ENCODE measurements at regions not wholly inside any gene's neighbourhood (a gene's known extent, or its start where the extent isn't known, plus 50 kb on each side); places are given as distances from the start of the nearest gene placed in this dataset.
"Not testable (repeated sequence)": the region's sequence is repeated elsewhere in the genome, so short reads cannot be mapped to it uniquely, and the experiment has no call there.

GRCh38 chrY:17511984-17512383, 368.0 kb downstream of the CDY2B start:
- DNase-seq; H3K4me3 ChIP-seq; H3K9me3 ChIP-seq; H3K36me3 ChIP-seq (ENCODE audit: low read depth); ATAC-seq; H3K4me1 ChIP-seq (ENCODE audit: low read depth); intact Hi-C loops (cut with DNase I, micrococcal nuclease): not testable (repeated sequence)

DNA sequence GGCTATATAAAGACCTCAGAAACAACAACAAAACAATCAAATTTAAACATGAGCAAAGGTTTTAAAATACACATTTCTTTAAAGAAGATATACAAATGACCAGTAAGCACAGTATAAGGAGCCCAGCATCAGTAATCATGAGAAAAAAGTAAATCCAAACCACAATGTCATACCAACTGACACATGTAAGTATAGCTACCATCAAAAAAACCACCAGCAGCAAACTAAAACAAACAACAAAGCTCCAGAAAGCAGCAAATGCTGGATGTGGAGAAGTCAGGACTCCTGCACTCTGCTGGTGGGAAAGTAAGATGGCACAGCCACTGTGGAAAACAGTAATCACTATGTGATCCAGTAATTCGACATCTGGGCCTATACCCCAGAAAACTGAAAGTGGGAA, 368.5 kb downstream of the CDY2B start:
- H3K36me3 ChIP-seq (ENCODE audit: low read depth); H3K9me3 ChIP-seq; H3K4me3 ChIP-seq; DNase-seq; intact Hi-C loops (cut with DNase I, micrococcal nuclease); ATAC-seq; H3K4me1 ChIP-seq (ENCODE audit: low read depth): not testable (repeated sequence)

GRCh38 chrY:17505834-17506233, 374.2 kb downstream of the CDY2B start:
- ATAC-seq; H3K4me1 ChIP-seq (ENCODE audit: low read depth); intact Hi-C loops (cut with DNase I, micrococcal nuclease); H3K36me3 ChIP-seq (ENCODE audit: low read depth); DNase-seq; H3K9me3 ChIP-seq; H3K4me3 ChIP-seq: not testable (repeated sequence)

- H3K9me3 ChIP-seq; intact Hi-C loops (cut with DNase I, micrococcal nuclease); ATAC-seq; H3K4me1 ChIP-seq (ENCODE audit: low read depth); DNase-seq; H3K36me3 ChIP-seq (ENCODE audit: low read depth); H3K4me3 ChIP-seq: not testable (repeated sequence)
These were observed 395.3 kb downstream of the CDY2B start for GRCh38 chrY:17484763-17485162.

DNA sequence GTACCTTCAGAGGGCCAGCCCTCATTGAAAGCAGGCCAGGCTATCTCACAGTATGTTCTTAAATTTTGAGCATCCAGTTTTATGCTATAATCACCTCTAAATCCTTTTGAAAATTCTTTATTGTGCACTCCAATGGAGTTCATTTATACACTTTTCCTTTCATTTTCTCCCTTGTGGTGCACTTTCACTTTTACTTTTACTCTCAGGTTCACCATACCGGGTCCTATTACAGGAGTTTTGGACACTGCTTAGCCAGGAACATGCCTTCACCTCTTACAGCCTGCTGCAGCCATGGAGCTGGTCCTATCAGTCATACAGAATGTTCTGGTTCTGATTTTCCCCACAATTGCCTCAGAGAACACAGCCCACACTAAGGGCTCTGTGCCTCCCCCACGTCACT, 395.9 kb downstream of the CDY2B start:
- not testable (repeated sequence) for DNase-seq, ATAC-seq

DNA sequence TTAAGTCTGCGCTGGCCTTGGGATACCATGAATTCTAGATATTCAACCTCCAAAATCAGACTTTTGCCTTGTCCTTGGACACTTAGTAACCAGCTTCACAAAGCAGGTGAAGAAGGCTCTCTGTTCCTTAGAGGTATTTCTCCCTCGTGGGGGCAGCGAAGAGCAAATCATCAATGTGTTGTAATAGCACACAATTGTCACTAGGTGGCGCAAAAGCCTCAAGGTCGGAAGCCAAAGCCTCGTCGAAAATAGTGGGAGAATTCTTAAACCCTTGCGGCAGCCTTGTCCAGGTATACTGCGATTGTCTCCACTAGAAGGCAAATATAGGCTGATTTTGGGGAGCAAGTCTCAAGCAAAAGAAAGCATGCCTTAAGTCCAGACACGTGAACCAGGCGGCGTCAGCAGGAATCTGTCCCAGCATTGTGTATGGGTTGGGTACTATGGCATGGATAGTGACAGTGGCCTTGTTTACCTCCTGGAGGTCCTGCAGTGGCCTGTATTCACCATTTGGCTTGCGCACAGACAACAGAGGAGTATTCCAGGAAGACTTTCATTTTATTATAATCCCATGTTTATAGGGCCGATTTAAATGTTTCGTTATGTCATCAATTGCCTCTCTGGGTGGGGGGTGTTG, 398.5 kb downstream of the CDY2B start:
- H3K4me1 ChIP-seq (ENCODE audit: low read depth); ATAC-seq; H3K36me3 ChIP-seq (ENCODE audit: low read depth); H3K9me3 ChIP-seq; H3K4me3 ChIP-seq; intact Hi-C loops (cut with DNase I, micrococcal nuclease); DNase-seq: not testable (repeated sequence)

More for the DNA sequence above, 395.9 kb downstream of the CDY2B start:
- intact Hi-C loops (cut with DNase I, micrococcal nuclease); H3K4me1 ChIP-seq (ENCODE audit: low read depth); H3K36me3 ChIP-seq (ENCODE audit: low read depth); H3K9me3 ChIP-seq; H3K4me3 ChIP-seq: not testable (repeated sequence)

DNA sequence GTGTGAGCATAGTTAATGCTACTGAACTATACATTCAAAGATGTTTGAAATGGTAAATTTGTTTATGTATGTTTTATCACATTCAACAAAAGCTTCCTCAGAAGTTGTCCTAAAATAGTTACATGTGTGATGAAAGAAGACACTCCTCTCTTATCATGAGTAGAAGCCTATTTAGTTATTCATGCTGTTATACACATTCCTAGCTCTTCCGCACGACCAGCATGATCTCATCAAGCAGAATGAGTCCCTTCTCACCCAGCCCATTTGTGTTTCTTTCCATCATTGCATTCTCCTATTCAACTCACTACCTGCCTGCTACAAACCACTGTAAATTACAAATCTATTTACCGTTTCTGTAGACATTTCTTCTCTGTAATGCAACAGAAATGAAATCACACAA, 408.0 kb downstream of the CDY2B start:
- ATAC-seq; H3K4me3 ChIP-seq; H3K36me3 ChIP-seq (ENCODE audit: low read depth); DNase-seq; H3K4me1 ChIP-seq (ENCODE audit: low read depth); H3K9me3 ChIP-seq; intact Hi-C loops (cut with DNase I, micrococcal nuclease): not testable (repeated sequence)

GRCh38 chrY:17459753-17460152, 420.3 kb downstream of the CDY2B start:
- H3K36me3 ChIP-seq (ENCODE audit: low read depth); H3K9me3 ChIP-seq; intact Hi-C loops (cut with DNase I, micrococcal nuclease); H3K4me3 ChIP-seq; DNase-seq; H3K4me1 ChIP-seq (ENCODE audit: low read depth); ATAC-seq: not testable (repeated sequence)

DNA sequence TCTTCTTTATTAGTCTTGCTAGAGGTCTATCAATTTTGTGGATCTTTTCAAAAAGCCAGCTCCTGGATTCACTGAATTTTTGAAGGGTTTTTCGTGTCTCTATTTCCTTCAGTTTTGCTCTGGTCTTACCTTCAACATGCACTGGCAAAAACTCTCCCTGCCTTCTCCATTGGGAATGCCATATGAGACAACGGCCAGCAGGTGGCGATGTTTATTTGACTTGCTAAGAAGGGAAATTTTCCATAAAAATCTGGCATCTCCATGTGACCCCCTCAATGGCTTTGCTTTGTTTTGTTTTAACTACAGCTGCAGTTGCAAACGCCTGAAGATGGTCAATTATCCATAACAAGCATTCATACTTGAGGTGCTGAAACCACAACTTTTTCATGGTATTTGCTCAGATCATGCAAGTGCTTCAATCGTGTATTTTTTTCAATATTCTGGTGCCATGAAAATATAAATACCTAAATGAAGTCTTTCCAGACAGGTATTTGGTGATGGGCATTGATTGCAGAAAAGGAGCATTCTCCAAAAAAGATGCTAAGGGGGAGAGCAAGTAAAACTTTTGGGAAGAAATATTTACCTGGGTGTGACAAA, 449.4 kb downstream of the CDY2B start:
- TF ChIP-seq, protein P1, sequence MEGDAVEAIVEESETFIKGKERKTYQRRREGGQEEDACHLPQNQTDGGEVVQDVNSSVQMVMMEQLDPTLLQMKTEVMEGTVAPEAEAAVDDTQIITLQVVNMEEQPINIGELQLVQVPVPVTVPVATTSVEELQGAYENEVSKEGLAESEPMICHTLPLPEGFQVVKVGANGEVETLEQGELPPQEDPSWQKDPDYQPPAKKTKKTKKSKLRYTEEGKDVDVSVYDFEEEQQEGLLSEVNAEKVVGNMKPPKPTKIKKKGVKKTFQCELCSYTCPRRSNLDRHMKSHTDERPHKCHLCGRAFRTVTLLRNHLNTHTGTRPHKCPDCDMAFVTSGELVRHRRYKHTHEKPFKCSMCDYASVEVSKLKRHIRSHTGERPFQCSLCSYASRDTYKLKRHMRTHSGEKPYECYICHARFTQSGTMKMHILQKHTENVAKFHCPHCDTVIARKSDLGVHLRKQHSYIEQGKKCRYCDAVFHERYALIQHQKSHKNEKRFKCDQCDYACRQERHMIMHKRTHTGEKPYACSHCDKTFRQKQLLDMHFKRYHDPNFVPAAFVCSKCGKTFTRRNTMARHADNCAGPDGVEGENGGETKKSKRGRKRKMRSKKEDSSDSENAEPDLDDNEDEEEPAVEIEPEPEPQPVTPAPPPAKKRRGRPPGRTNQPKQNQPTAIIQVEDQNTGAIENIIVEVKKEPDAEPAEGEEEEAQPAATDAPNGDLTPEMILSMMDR (IDR thresholded peaks at IDR 0.05) = peak; percentile 13
- Histone ChIP-seq H3K36me3 (ENCODE audit: low read depth) (no peaks in the 10 kb centered on the region), H3K4me1 (ENCODE audit: low read depth) (no peaks in the 10 kb centered on the region), H3K4me3 (no peak overlapping the region), H3K9me3 (no peaks in the 10 kb centered on the region)
- ATAC-seq (no peak), DNase-seq (peak in 1 of 3 donors; percentile 16)
- intact Hi-C loops (cut with DNase I, micrococcal nuclease) = no loop called here

Data from mucosa of descending colon (tissue), 3 donors.